GM23338 (cell line): ENCODE measurements at regions not wholly inside any gene's neighbourhood (a gene's known extent, or its start where the extent isn't known, plus 50 kb on each side); places are given as distances from the start of the nearest gene placed in this dataset.

Source experiments
- ATAC-seq: fragments of 200-7000 bp; cut with Tn5 transposase; 3 replicates; pipeline ENCODE4 v1.9.1; 2020
- DNase-seq: peaks from one replicate; pipeline ENCODE4 v3.0.0-alpha.2; 2015; ENCODE audit warnings: low spot score
- H2AFZ ChIP-seq: fragments of 200-600 bp; sonication (generic); 2 replicates; pipeline ENCODE4 v1.8.0; 2016; ENCODE audit warnings: antibody characterized with exemption, mild to moderate bottlenecking, moderate library complexity
- H3F3A ChIP-seq: fragments of 200-600 bp; sonication (generic); replicated peaks from 2 replicates; pipeline ENCODE4 v1.8.0; 2017; ENCODE audit warnings: antibody characterized with exemption, mixed run types, low read depth
- H3K27ac ChIP-seq: fragments of 200-600 bp; sonication (generic); 2 replicates; pipeline ENCODE4 v1.6.1; 2016; ENCODE audit warnings: low read depth
- H3K27me3 ChIP-seq: fragments of 200-600 bp; sonication (generic); 2 replicates; pipeline ENCODE4 v1.8.0; 2016; ENCODE audit warnings: mild to moderate bottlenecking, mixed run types, moderate library complexity; ENCODE audit not compliant: insufficient read depth
- H3K36me3 ChIP-seq: fragments of 200-600 bp; sonication (generic); 2 replicates; pipeline ENCODE4 v1.8.0; 2016; ENCODE audit warnings: mild to moderate bottlenecking; ENCODE audit not compliant: insufficient read depth
- H3K4me1 ChIP-seq: fragments of 200-600 bp; sonication (generic); 2 replicates; pipeline ENCODE4 v1.8.0; 2016; ENCODE audit warnings: mild to moderate bottlenecking, moderate library complexity; ENCODE audit not compliant: insufficient read depth
- H3K4me2 ChIP-seq: fragments of 200-600 bp; sonication (generic); 2 replicates; pipeline ENCODE4 v1.7.1; 2017; ENCODE audit warnings: mixed run types
- H3K4me3 ChIP-seq: fragments of 200-600 bp; sonication (generic); 2 replicates; pipeline ENCODE4 v1.6.1; 2016; ENCODE audit warnings: mixed run types
- H3K79me2 ChIP-seq: fragments of 200-600 bp; sonication (generic); replicated peaks from 2 replicates; pipeline ENCODE4 v1.8.0; 2017; ENCODE audit warnings: mild to moderate bottlenecking; ENCODE audit not compliant: insufficient read depth
- H3K9me2 ChIP-seq: fragments of 200-600 bp; sonication (generic); 2 replicates; pipeline ENCODE4 v1.8.0; 2017; ENCODE audit not compliant: insufficient read depth
- H4K20me1 ChIP-seq: fragments of 200-600 bp; sonication (generic); replicated peaks from 2 replicates; pipeline ENCODE4 v1.8.0; 2017; ENCODE audit warnings: mild to moderate bottlenecking; ENCODE audit not compliant: insufficient read depth
- H3K27ac Mint-ChIP-seq: 2 replicates; pipeline ENCODE4 v1.8.0; 2020; ENCODE audit warnings: inconsistent platforms, mild to moderate bottlenecking, moderate library complexity, mixed read lengths
- H3K27me3 Mint-ChIP-seq: 3 replicates; pipeline ENCODE4 v1.8.0; 2022; ENCODE audit warnings: low read depth, mild to moderate bottlenecking, moderate library complexity, mixed read lengths, inconsistent platforms; ENCODE audit not compliant: insufficient read depth, poor library complexity
- H3K36me3 Mint-ChIP-seq: 3 replicates; pipeline ENCODE4 v1.8.0; 2021; ENCODE audit warnings: low read depth, mild to moderate bottlenecking, inconsistent platforms, moderate library complexity, mixed read lengths
- H3K4me1 Mint-ChIP-seq: 3 replicates; pipeline ENCODE4 v1.8.0; 2020; ENCODE audit warnings: mild to moderate bottlenecking, inconsistent platforms, mixed read lengths
- H3K4me3 Mint-ChIP-seq: 3 replicates; pipeline ENCODE4 v1.8.0; 2021; ENCODE audit warnings: moderate library complexity, mild to moderate bottlenecking, inconsistent platforms, mixed read lengths
- H3K9me3 Mint-ChIP-seq: 3 replicates; pipeline ENCODE4 v1.8.0; 2020; ENCODE audit warnings: moderate library complexity, mild to moderate bottlenecking, inconsistent platforms, mixed read lengths
- CREB1 ChIP-seq: fragments of 250-450 bp; sonication (Bioruptor Pico); IDR thresholded peaks from 2 replicates; pipeline ENCODE4 v1.5.0; 2020; ENCODE audit warnings: low read depth, mild to moderate bottlenecking, moderate library complexity
- CTCF ChIP-seq, 2 experiments: fragments of 200-600 bp in 1 of 2; sonication (generic) in 1 of 2; conservative IDR thresholded peaks; 2 replicates each; pipeline versions ENCODE4 v1.5.1 to v1.6.1; 2016 to 2017; ENCODE audit warnings: antibody characterized with exemption in 2 of 2, low read depth in 2 of 2, mild to moderate bottlenecking in 2 of 2, moderate library complexity in 1 of 2
- ETS1 ChIP-seq: IDR thresholded peaks from 2 replicates; pipeline ENCODE4 v1.6.1; 2016; ENCODE audit warnings: antibody characterized with exemption
- EZH2 ChIP-seq: fragments of 200-600 bp; sonication (generic); IDR thresholded peaks from one replicate; pipeline ENCODE4 v1.8.0; 2017; ENCODE audit warnings: antibody characterized with exemption, mild to moderate bottlenecking, low read depth; ENCODE audit not compliant: unreplicated experiment
- EZH2phosphoT487 ChIP-seq: fragments of 200-600 bp; sonication (generic); IDR thresholded peaks from one replicate; pipeline ENCODE4 v1.8.1; 2018; ENCODE audit warnings: antibody characterized with exemption; ENCODE audit not compliant: unreplicated experiment
- JUNB ChIP-seq: IDR thresholded peaks from one replicate; pipeline ENCODE4 v1.6.1; 2016; ENCODE audit warnings: antibody characterized with exemption; ENCODE audit not compliant: unreplicated experiment
- NANOG ChIP-seq: IDR thresholded peaks from 2 replicates; pipeline ENCODE4 v1.6.1; 2016; ENCODE audit warnings: antibody characterized with exemption, borderline replicate concordance
- POLR2AphosphoS5 ChIP-seq: IDR thresholded peaks from 2 replicates; pipeline ENCODE4 v1.6.1; 2016; ENCODE audit warnings: antibody characterized with exemption, low read depth
- REST ChIP-seq: IDR thresholded peaks from one replicate; pipeline ENCODE4 v1.6.1; 2018; ENCODE audit warnings: antibody characterized with exemption; ENCODE audit not compliant: unreplicated experiment
- STAT1 ChIP-seq: IDR thresholded peaks from one replicate; pipeline ENCODE4 v1.6.1; 2016; ENCODE audit warnings: antibody characterized with exemption; ENCODE audit not compliant: unreplicated experiment
- ZNF114 ChIP-seq: fragments of 250-450 bp; sonication (Bioruptor Pico); IDR thresholded peaks from 2 replicates; pipeline ENCODE4 v1.5.0; 2020; ENCODE audit warnings: mild to moderate bottlenecking, moderate library complexity
- ZNF331 ChIP-seq: fragments of 250-450 bp; sonication (Bioruptor Pico); IDR thresholded peaks from 2 replicates; pipeline ENCODE4 v1.5.0; 2020; ENCODE audit warnings: low read depth, mild to moderate bottlenecking, moderate library complexity
- ZNF462 ChIP-seq: fragments of 250-450 bp; sonication (Bioruptor Pico); IDR thresholded peaks from 2 replicates; pipeline ENCODE4 v1.5.0; 2020; ENCODE audit warnings: mild to moderate bottlenecking, moderate library complexity

GRCh38 chr5:97666783-97667182 lies 483.7 kb upstream of the RIOK2 start:
- Histone ChIP-seq H3K27me3 (no peaks in the 10 kb centered on the region), H4K20me1 (no peaks in the 10 kb centered on the region)
- no peak for ATAC-seq

More at GRCh38 chr5:97666783-97667182, 483.7 kb upstream of the RIOK2 start:
- Mint-ChIP-seq H3K4me3 (no peak overlapping the region), H3K9me3 (no peaks in the 10 kb centered on the region), H3K4me1 (no peaks in the 10 kb centered on the region), H3K27ac (no peak overlapping the region), H3K36me3 (no peaks in the 10 kb centered on the region), H3K27me3 (no peaks in the 10 kb centered on the region)
- no peak overlapping the region for H3K27ac ChIP-seq
- DNase-seq = no peak
- no peaks in the 10 kb centered on the region for H3K36me3 ChIP-seq
- no peaks in the 10 kb centered on the region for H3K79me2 ChIP-seq
- H3K9me2 ChIP-seq = no peaks in the 10 kb centered on the region
- H3K4me1 ChIP-seq = no peaks in the 10 kb centered on the region
- H3K4me2 ChIP-seq = no peak overlapping the region
- TF ChIP-seq EZH2 = no peak
- TF ChIP-seq REST = no peak
- TF ChIP-seq JUNB = no peak
- no peak for TF ChIP-seq ZNF331
- TF ChIP-seq STAT1 = no peak
- TF ChIP-seq ZNF114 (CRISPR knock-in tag) = no peak
- no peak for TF ChIP-seq ZNF462 (CRISPR knock-in tag)
- no peak for TF ChIP-seq CREB1
- TF ChIP-seq CTCF (conservative IDR thresholded peaks at IDR 0.05; ENCODE audit: low read depth in 2 of 2) = no peak
- no peak for TF ChIP-seq ETS1
- TF ChIP-seq POLR2AphosphoS5 = no peak
- TF ChIP-seq NANOG = no peak
- TF ChIP-seq EZH2phosphoT487 = no peak
- H3K4me3 ChIP-seq = no peak overlapping the region
- H2AFZ ChIP-seq = no peak overlapping the region
- no peaks in the 10 kb centered on the region for H3F3A ChIP-seq
